ENCODE measurements at regions not wholly inside any gene's neighbourhood (a gene's known extent, or its start where the extent isn't known, plus 50 kb on each side); places are given as distances from the start of the nearest gene placed in this dataset.
"Not testable (repeated sequence)": the region's sequence is repeated elsewhere in the genome, so short reads cannot be mapped to it uniquely, and the experiment has no call there.

DNA sequence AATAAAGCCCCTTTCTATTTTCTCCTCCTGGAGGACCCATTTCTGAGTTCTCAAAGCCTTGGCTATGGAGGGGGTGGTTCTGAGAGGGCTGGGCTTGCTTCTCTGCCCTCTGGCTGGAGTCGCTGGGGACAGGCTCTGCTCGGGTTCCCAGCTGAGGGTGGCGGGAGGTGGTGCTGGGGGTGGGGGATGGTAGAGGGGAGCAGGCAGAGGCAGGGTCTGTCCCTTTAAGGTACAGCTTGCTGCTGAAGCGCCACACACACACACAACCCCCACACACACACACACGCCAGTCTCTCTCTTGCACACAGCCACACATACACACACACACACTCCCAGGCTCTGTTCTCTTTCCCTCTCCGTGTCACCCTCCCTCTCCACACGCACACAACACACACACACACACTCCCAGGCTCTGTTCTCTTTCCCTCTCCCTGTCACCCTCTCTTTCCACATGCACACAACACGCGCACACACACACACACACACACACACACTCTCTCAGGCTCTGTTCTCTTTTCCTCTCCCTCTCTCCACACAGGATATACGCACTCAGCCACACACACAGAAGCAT lies 69.8 kb upstream of the SSBP3 start:
- H3K27me3 ChIP-seq (ENCODE audit: control insufficient read depth in 2 of 2, insufficient read depth in 1 of 2, low read length in 1 of 2) = no peaks in the 10 kb centered on the region
- peaks cover 0 to 3% of the 10 kb centered on the region in 2 donors for H3K36me3 ChIP-seq (ENCODE audit: control insufficient read depth in 2 of 2, insufficient read depth in 2 of 2, low read length in 1 of 2)
- DNase-seq (ENCODE audit: low read depth in 6 of 9, low spot score in 9 of 9) = peak in 5 of 9 donors; percentile 62 to 81 (median 70)
- peaks cover 0 to 9% of the 10 kb centered on the region in 2 donors for H3K9me3 ChIP-seq (ENCODE audit: control insufficient read depth in 2 of 2, insufficient read depth in 1 of 2, low read length in 1 of 2)
- H3K4me3 ChIP-seq (ENCODE audit: low read length in 2 of 2) = peak overlapping the region; percentile 39 to 57
- 13% methylated on average over 10 of the region's 10 CpGs for WGBS
- H3K4me1 ChIP-seq (ENCODE audit: control insufficient read depth in 2 of 2, insufficient read depth in 2 of 2, low read length in 2 of 2) = peaks cover 77 to 97% of the 10 kb centered on the region in 2 donors
- H3K27ac ChIP-seq (ENCODE audit: low read depth in 1 of 2, low read length in 1 of 2) = peak overlapping the region; percentile 96 to 99

DNA sequence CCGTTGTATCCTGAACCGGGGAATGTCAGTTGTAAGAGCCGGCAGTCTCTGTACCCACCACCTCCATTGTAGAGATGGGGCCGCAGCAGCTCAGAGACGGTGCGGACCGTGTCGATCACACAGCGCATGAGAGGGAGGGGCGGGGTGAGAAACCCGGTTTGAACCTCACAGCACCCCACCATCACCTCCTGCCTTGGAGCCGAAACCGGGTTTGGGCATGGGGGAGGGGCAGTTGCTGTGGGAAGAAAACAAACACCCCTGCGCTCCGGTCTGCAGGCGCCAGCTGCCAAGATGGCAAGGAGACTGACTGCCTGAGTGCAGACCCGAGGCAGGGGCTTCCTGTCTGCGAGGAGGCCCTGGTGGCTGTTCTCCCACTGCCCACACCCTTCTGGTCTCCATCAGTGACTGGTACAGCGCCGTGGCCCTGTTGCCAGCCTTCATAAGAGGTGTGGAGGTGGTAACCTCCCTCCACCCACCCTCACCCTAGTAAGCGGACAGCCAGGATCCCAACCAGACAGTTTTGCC lies 69.2 kb upstream of the SSBP3 start:
- peak in 8 of 9 donors; percentile 87 to 98 (median 94) for DNase-seq (ENCODE audit: low read depth in 6 of 9, low spot score in 9 of 9)
- H3K27me3 ChIP-seq (ENCODE audit: control insufficient read depth in 2 of 2, insufficient read depth in 1 of 2, low read length in 1 of 2) = no peaks in the 10 kb centered on the region

DNA sequence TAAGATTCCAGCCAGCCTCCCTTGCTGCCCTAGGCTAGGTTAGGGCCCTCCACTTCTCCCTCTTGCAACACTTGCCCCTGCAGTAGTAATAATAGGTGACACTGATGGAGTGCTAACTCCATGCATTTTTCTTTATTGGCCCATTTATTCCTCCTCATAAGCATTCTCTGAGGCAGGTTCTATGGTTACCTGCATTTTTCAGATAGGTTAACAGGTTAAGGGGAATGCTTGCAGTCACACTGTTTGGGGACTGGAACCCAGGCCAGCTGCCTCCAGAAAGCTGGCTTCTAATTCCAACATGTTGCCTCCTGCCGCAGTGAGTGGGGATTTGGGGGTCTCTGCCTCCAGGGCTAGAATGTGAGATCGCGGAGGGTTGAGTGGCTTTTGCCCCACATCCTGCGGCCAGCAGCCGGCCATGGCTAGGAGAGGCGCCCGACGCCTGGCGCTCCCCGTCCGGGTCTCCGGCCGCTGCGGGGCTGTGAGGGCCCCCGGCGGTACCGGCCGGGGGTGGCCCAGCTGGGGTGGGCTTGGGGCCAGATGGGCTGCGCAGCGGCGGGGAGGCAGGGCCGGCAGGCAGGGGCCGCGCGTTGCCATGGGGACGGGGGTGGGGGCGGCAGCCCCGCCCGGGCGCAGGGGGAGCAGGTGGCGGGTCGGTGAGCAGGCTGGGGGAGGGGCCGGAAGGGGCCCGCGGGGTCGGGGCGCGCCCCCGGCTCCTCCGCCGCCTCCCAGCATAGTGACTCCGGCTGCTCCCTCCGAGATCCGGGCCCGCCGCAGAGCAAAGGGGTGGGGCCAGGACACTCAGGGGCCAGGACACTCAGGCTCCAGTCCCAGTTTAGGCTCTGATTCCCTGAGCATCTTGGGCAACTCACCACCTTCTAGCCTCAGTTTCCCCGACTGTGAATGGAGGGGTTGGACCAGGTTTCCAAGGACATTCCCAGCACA lies 68.4 kb upstream of the SSBP3 start:
- Histone ChIP-seq H3K27ac (ENCODE audit: low read depth in 1 of 2, low read length in 1 of 2) (peak overlapping the region; percentile 96 to 99), H3K36me3 (ENCODE audit: control insufficient read depth in 2 of 2, insufficient read depth in 2 of 2, low read length in 1 of 2) (peaks cover 0 to 3% of the 10 kb centered on the region in 2 donors), H3K27me3 (ENCODE audit: control insufficient read depth in 2 of 2, insufficient read depth in 1 of 2, low read length in 1 of 2) (no peaks in the 10 kb centered on the region), H3K9me3 (ENCODE audit: control insufficient read depth in 2 of 2, insufficient read depth in 1 of 2, low read length in 1 of 2) (peaks cover 0 to 4% of the 10 kb centered on the region in 2 donors), H3K4me3 (ENCODE audit: low read length in 2 of 2) (peak overlapping the region; percentile 39 to 57), H3K4me1 (ENCODE audit: control insufficient read depth in 2 of 2, insufficient read depth in 2 of 2, low read length in 2 of 2) (peaks cover 62 to 84% of the 10 kb centered on the region in 2 donors)
- WGBS = under 1% methylated on average over 47 of the region's 47 CpGs
- peak in 6 of 9 donors; percentile 70 to 91 (median 79) for DNase-seq (ENCODE audit: low read depth in 6 of 9, low spot score in 9 of 9)

More for the DNA sequence above, 69.2 kb upstream of the SSBP3 start:
- 1% methylated on average over 21 of the region's 21 CpGs for WGBS
- Histone ChIP-seq H3K9me3 (ENCODE audit: control insufficient read depth in 2 of 2, insufficient read depth in 1 of 2, low read length in 1 of 2) (peaks cover 0 to 7% of the 10 kb centered on the region in 2 donors), H3K36me3 (ENCODE audit: control insufficient read depth in 2 of 2, insufficient read depth in 2 of 2, low read length in 1 of 2) (peaks cover 0 to 3% of the 10 kb centered on the region in 2 donors), H3K4me1 (ENCODE audit: control insufficient read depth in 2 of 2, insufficient read depth in 2 of 2, low read length in 2 of 2) (peaks cover 71 to 93% of the 10 kb centered on the region in 2 donors), H3K27ac (ENCODE audit: low read depth in 1 of 2, low read length in 1 of 2) (peak overlapping the region; percentile 96 to 99), H3K4me3 (ENCODE audit: low read length in 2 of 2) (peak overlapping the region; percentile 39 to 57)

DNA sequence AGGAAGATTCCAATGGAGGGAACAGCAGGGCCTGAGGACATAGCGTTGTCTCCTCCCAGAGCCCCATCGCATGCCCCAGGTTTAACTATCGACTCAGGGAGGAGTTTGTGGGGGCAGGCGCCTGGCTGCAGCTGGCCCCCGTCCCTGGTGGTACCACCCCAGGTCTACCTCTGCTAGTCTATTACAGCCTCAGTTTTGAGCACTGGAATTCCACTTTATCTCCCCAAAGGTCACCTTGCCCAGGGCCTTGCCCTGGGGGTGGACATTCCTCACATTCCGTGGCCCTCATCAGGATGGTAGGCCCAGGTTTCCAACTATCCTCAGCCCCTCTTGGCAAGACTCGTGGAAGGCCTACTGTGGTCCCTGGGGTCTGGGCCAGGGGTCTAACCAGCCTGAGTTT lies 65.4 kb upstream of the SSBP3 start:
- no peak for DNase-seq (ENCODE audit: low read depth in 6 of 9, low spot score in 9 of 9)
- no peaks in the 10 kb centered on the region for H3K27me3 ChIP-seq (ENCODE audit: control insufficient read depth in 2 of 2, insufficient read depth in 1 of 2, low read length in 1 of 2)
- WGBS = 97% methylated on average over 7 of the region's 7 CpGs
- H3K27ac ChIP-seq (ENCODE audit: low read depth in 1 of 2, low read length in 1 of 2) = no peak overlapping the region
- peaks cover 0 to 3% of the 10 kb centered on the region in 2 donors for H3K36me3 ChIP-seq (ENCODE audit: control insufficient read depth in 2 of 2, insufficient read depth in 2 of 2, low read length in 1 of 2)
- H3K4me1 ChIP-seq (ENCODE audit: control insufficient read depth in 2 of 2, insufficient read depth in 2 of 2, low read length in 2 of 2) = peaks cover 40 to 63% of the 10 kb centered on the region in 2 donors
- no peak overlapping the region for H3K4me3 ChIP-seq (ENCODE audit: low read length in 2 of 2)
- peaks cover 0 to 4% of the 10 kb centered on the region in 2 donors for H3K9me3 ChIP-seq (ENCODE audit: control insufficient read depth in 2 of 2, insufficient read depth in 1 of 2, low read length in 1 of 2)

DNA sequence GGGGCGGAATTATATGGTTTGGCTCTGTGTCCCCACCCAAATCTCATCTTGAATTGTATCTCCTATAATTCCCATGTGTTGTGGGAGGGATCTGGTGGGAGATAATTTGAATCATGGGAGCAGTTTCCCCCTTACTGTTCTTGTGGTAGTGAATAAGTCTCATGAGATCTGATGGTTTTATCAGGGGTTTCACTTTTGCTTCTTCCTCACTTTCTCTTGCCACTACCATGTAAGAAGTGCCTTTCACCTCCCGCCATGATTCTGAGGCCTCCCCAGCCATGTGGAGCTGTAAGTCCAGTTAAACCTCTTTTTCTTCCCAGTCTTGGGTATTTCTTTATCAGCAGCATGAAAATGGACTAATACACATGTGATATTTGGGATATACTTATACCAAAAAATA lies 63.2 kb upstream of the SSBP3 start:
- H3K9me3 ChIP-seq (ENCODE audit: control insufficient read depth in 2 of 2, insufficient read depth in 1 of 2, low read length in 1 of 2); DNase-seq (ENCODE audit: low read depth in 6 of 9, low spot score in 9 of 9); H3K27me3 ChIP-seq (ENCODE audit: control insufficient read depth in 2 of 2, insufficient read depth in 1 of 2, low read length in 1 of 2); H3K27ac ChIP-seq (ENCODE audit: low read depth in 1 of 2, low read length in 1 of 2); H3K4me3 ChIP-seq (ENCODE audit: low read length in 2 of 2); H3K36me3 ChIP-seq (ENCODE audit: control insufficient read depth in 2 of 2, insufficient read depth in 2 of 2, low read length in 1 of 2): not testable (repeated sequence)
- peaks cover 25 to 54% of the 10 kb centered on the region in 2 donors for H3K4me1 ChIP-seq (ENCODE audit: control insufficient read depth in 2 of 2, insufficient read depth in 2 of 2, low read length in 2 of 2)
- WGBS = 98% methylated on average over 2 of the region's 2 CpGs

DNA sequence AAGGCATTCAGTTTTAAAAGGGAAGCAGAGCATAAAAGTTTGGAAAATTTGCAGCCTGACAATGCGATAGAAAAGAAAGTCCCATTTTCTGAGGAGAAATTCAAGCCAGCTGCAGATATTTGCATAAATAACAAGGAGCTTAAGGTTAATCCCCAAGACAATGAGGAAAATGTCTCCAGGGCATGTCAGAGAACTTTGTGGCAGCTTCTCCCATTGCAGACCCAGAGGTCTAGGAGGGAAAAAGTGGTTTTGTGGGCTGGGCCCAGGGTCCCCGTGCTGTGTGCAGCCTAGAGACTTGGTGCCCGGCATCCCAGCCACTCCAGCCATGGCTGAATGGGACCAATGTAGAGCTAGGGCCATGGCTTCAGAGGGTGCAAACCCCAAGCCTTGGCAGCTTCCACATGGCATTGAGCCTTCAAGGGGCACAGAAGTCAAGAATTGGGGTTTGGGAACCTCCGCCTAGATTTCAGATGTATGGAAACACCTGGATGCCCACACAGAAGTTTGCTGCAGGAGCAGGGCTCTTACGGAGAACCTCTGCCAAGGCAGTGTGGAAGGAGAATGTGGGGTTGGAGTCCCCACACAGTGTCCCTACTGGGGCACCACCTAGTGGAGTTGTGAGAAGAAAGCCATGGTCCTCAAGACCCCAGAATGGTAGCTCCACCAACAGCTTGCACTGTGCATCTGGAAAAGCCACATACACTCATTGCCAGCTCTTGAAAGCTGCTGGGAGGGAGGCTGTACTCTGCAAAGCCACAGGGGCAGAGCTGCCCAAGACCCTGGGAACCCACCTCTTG lies 62.3 kb upstream of the SSBP3 start:
- H3K9me3 ChIP-seq (ENCODE audit: control insufficient read depth in 2 of 2, insufficient read depth in 1 of 2, low read length in 1 of 2); H3K27me3 ChIP-seq (ENCODE audit: control insufficient read depth in 2 of 2, insufficient read depth in 1 of 2, low read length in 1 of 2); H3K27ac ChIP-seq (ENCODE audit: low read depth in 1 of 2, low read length in 1 of 2); H3K4me3 ChIP-seq (ENCODE audit: low read length in 2 of 2); H3K36me3 ChIP-seq (ENCODE audit: control insufficient read depth in 2 of 2, insufficient read depth in 2 of 2, low read length in 1 of 2): not testable (repeated sequence)
- H3K4me1 ChIP-seq (ENCODE audit: control insufficient read depth in 2 of 2, insufficient read depth in 2 of 2, low read length in 2 of 2) = peaks cover 16 to 54% of the 10 kb centered on the region in 2 donors
- DNase-seq (ENCODE audit: low read depth in 6 of 9, low spot score in 9 of 9) = peak in 2 of 9 donors; percentile 55 to 66
- WGBS = 84% methylated on average over 5 of the region's 5 CpGs

DNA sequence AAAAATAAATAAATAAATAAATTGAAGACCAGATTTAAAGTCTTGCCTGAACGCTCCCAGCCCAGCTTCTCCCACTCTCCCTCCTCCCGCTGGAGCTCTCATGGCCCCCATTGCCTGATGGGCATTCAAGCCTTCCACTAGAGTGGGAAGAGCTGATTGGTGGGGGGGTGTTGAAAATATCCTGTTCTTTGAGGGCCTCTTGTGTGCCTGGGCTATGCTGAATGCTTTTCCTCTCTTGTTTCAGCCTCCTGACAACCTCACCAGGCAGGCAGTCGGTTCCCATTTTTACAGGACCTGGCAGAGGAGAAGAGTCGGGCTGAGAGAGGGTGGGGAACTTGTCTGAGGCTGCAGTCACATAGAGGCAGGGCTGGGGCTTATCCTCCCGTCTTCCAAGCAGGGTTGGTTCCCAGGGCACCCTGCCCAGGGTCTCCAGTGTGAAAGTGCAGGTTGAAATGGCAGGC lies 59.2 kb upstream of the SSBP3 start:
- peaks cover 0 to 53% of the 10 kb centered on the region in 2 donors for H3K4me1 ChIP-seq (ENCODE audit: control insufficient read depth in 2 of 2, insufficient read depth in 2 of 2, low read length in 2 of 2)
- DNase-seq (ENCODE audit: low read depth in 6 of 9, low spot score in 9 of 9) = no peak
- H3K27me3 ChIP-seq (ENCODE audit: control insufficient read depth in 2 of 2, insufficient read depth in 1 of 2, low read length in 1 of 2) = no peaks in the 10 kb centered on the region
- H3K27ac ChIP-seq (ENCODE audit: low read depth in 1 of 2, low read length in 1 of 2) = no peak overlapping the region
- no peak overlapping the region for H3K4me3 ChIP-seq (ENCODE audit: low read length in 2 of 2)
- 81% methylated on average over 5 of the region's 5 CpGs for WGBS
- no peaks in the 10 kb centered on the region for H3K9me3 ChIP-seq (ENCODE audit: control insufficient read depth in 2 of 2, insufficient read depth in 1 of 2, low read length in 1 of 2)
- no peaks in the 10 kb centered on the region for H3K36me3 ChIP-seq (ENCODE audit: control insufficient read depth in 2 of 2, insufficient read depth in 2 of 2, low read length in 1 of 2)

DNA sequence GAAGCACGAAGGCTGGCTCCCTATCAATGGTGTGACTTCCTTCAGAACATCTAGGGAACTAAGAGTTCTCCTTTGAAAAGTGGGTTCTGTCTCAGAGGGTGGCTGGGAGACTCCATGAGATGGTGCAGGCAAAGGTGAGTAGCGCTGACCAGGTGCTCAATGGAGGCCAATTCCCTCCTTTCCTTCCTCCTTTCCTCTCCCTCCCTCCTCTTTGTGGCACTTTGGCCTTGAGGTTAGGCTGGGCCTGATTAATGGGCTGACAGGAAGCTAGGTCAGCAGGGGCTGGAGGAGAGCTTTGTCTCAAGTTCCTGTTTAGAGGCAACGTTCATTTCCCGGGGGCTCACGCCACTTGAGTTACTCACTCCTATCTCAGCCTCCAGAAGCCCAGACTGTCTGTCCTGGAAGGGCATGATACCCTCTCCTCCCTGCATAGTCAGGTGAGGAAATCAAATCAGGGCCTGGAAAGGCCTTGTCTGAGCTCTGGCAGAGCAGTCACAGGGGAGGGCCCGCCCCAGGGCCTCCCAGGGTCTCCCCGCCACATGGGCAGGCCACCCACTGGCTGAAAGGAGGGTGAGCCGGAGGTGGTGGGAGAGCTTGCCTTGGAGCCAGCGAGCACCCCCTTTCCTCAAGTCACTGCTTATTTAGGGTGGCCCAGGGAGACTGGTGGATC lies 58.4 kb upstream of the SSBP3 start:
- no peaks in the 10 kb centered on the region for H3K36me3 ChIP-seq (ENCODE audit: control insufficient read depth in 2 of 2, insufficient read depth in 2 of 2, low read length in 1 of 2)
- no peaks in the 10 kb centered on the region for H3K9me3 ChIP-seq (ENCODE audit: control insufficient read depth in 2 of 2, insufficient read depth in 1 of 2, low read length in 1 of 2)
- no peaks in the 10 kb centered on the region for H3K27me3 ChIP-seq (ENCODE audit: control insufficient read depth in 2 of 2, insufficient read depth in 1 of 2, low read length in 1 of 2)
- H3K4me1 ChIP-seq (ENCODE audit: control insufficient read depth in 2 of 2, insufficient read depth in 2 of 2, low read length in 2 of 2) = peaks cover 6 to 61% of the 10 kb centered on the region in 2 donors
- no peak for DNase-seq (ENCODE audit: low read depth in 6 of 9, low spot score in 9 of 9)
- 76% methylated on average over 9 of the region's 9 CpGs for WGBS
- H3K27ac ChIP-seq (ENCODE audit: low read depth in 1 of 2, low read length in 1 of 2) = no peak overlapping the region
- no peak overlapping the region for H3K4me3 ChIP-seq (ENCODE audit: low read length in 2 of 2)
